ENCODE measurements at regions not wholly inside any gene's neighbourhood (a gene's known extent, or its start where the extent isn't known, plus 50 kb on each side); places are given as distances from the start of the nearest gene placed in this dataset.

GRCh38 chr21:19141511-19141910 is 737.9 kb upstream of the TMPRSS15 start:
- TF ChIP-seq POLR2AphosphoS5 (IDR thresholded peaks at IDR 0.05) (no peak), CTCF (IDR thresholded peaks at IDR 0.05 in 8 of 11, conservative IDR thresholded peaks at IDR 0.05 in 3 of 11) (no peak)
